ENCODE measurements at regions not wholly inside any gene's neighbourhood (a gene's known extent, or its start where the extent isn't known, plus 50 kb on each side); places are given as distances from the start of the nearest gene placed in this dataset.

- H3K4me3 ChIP-seq (ENCODE audit: low read depth, low read length): no peak overlapping the region
- TF ChIP-seq CTCF (IDR thresholded peaks at IDR 0.05; ENCODE audit: borderline replicate concordance, insufficient read depth, low read depth, low read length): no peak
Measured at GRCh38 chr2:164234074-164234473, 387.2 kb downstream of the GRB14 start.

- TF ChIP-seq CTCF (IDR thresholded peaks at IDR 0.05; ENCODE audit: borderline replicate concordance, insufficient read depth, low read depth, low read length): no peak
- no peak overlapping the region for H3K4me3 ChIP-seq (ENCODE audit: low read depth, low read length)
Measured at GRCh38 chr2:164224007-164224406, 397.3 kb downstream of the GRB14 start.

- no peak overlapping the region for H3K4me3 ChIP-seq (ENCODE audit: low read depth, low read length)
- TF ChIP-seq CTCF (IDR thresholded peaks at IDR 0.05; ENCODE audit: borderline replicate concordance, insufficient read depth, low read depth, low read length): no peak
Measured at GRCh38 chr2:164221473-164221872, 399.8 kb downstream of the GRB14 start.

GRCh38 chr2:164220265-164220664 lies 401.0 kb downstream of the GRB14 start:
- H3K4me3 ChIP-seq (ENCODE audit: low read depth, low read length): no peak overlapping the region
- no peak for TF ChIP-seq CTCF (IDR thresholded peaks at IDR 0.05; ENCODE audit: borderline replicate concordance, insufficient read depth, low read depth, low read length)

GRCh38 chr2:164213916-164214315 lies 407.4 kb downstream of the GRB14 start:
- TF ChIP-seq CTCF (IDR thresholded peaks at IDR 0.05; ENCODE audit: borderline replicate concordance, insufficient read depth, low read depth, low read length): no peak
- no peak overlapping the region for H3K4me3 ChIP-seq (ENCODE audit: low read depth, low read length)

- H3K4me3 ChIP-seq (ENCODE audit: low read depth, low read length): no peak overlapping the region
- no peak for TF ChIP-seq CTCF (IDR thresholded peaks at IDR 0.05; ENCODE audit: borderline replicate concordance, insufficient read depth, low read depth, low read length)
Measured at GRCh38 chr2:164205347-164205746, 415.9 kb downstream of the GRB14 start.

GRCh38 chr2:164203131-164203530 lies 418.2 kb downstream of the GRB14 start:
- TF ChIP-seq CTCF (IDR thresholded peaks at IDR 0.05; ENCODE audit: borderline replicate concordance, insufficient read depth, low read depth, low read length): no peak
- H3K4me3 ChIP-seq (ENCODE audit: low read depth, low read length): no peak overlapping the region
